ENCODE measurements at regions not wholly inside any gene's neighbourhood (a gene's known extent, or its start where the extent isn't known, plus 50 kb on each side); places are given as distances from the start of the nearest gene placed in this dataset.

GRCh38 chr18:38010037-38010436 is 444.4 kb upstream of the CELF4 start:
- in situ Hi-C loops (cut with MboI; ENCODE audit: low pct_unique_long_range_greater_than_20kb, low sequenced_read_pairs, unreplicated experiment): no loop called here
- no peak for DNase-seq (ENCODE audit: low spot score)
- no peak for TF ChIP-seq CTCF (IDR thresholded peaks at IDR 0.05; ENCODE audit: extremely low read depth, insufficient read depth, missing control alignments)

DNA sequence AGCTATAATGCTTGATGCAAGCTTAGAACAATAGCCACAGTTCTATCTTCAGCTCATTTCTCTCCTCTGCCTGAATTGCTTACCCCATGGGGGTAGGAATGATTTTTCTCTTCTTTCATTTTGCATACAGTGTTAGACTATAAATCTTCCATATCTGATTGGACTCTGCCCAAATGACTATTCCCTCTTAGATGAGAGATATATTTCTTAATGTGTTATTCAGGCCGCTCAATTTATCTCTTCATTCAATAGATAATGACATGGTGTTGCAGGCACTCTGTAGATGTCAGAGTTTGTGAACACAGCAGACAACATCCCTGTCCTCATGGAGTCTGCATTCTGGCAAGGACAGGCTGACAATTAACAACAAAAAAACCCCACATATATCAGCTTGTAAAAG is 443.7 kb upstream of the CELF4 start:
- no peak for DNase-seq (ENCODE audit: low spot score)
- TF ChIP-seq CTCF (IDR thresholded peaks at IDR 0.05; ENCODE audit: extremely low read depth, insufficient read depth, missing control alignments): no peak
- in situ Hi-C loops (cut with MboI; ENCODE audit: low pct_unique_long_range_greater_than_20kb, low sequenced_read_pairs, unreplicated experiment): no loop called here

DNA sequence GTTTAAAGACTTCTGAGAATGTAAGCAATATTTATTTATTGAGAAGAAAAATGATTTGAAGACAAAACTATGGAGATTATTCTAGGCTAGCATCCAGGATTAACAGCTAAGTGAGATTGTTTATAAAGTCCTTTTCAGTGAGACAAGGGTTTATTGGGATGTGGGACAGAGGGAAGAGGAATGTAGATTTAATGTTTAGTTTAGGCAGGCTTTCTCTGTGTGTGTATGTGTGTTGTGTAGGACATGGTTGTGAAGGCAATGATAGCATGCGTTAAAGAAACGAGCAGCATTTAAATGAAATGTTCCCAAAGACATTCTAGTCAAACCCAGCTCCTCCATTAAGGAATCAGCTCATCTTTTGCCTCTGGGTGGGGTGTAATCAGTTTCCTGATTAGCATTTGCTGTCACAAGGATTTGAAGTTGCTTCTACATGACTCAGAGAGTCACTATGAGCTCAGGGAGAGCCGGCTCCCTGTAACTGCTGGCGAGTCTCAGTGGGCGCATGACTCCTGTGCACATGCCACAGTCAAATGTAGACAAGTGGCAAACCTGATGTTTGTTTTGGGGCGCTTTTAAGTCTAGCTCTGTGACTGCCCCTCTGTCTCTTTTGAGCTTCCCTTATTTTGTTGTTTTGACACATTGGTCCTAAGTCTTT is 442.2 kb upstream of the CELF4 start:
- in situ Hi-C loops (cut with MboI; ENCODE audit: low pct_unique_long_range_greater_than_20kb, low sequenced_read_pairs, unreplicated experiment): no loop called here
- DNase-seq (ENCODE audit: low spot score): no peak
- no peak for TF ChIP-seq CTCF (IDR thresholded peaks at IDR 0.05; ENCODE audit: extremely low read depth, insufficient read depth, missing control alignments)

DNA sequence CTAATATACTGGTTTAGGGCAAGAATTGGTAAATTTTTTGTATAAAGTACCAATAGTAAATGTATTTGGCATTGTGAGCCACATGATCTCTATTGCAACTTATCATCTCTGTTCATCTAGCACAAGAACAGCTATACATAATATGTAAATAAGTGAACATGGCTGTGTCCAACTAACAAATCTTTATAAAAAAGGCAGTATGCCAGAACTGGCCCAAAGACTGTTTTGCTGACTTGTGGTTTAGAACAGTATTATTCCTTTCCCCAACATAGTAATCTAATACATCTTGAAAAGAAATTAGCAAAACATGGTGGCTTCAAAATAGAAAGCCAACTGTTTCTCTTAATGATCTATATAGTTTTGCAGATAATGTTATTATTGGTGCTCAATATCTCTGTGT is 441.4 kb upstream of the CELF4 start:
- DNase-seq (ENCODE audit: low spot score): no peak
- in situ Hi-C loops (cut with MboI; ENCODE audit: low pct_unique_long_range_greater_than_20kb, low sequenced_read_pairs, unreplicated experiment): no loop called here
- no peak for TF ChIP-seq CTCF (IDR thresholded peaks at IDR 0.05; ENCODE audit: extremely low read depth, insufficient read depth, missing control alignments)

GRCh38 chr18:38006541-38006940 is 440.9 kb upstream of the CELF4 start:
- no peak for DNase-seq (ENCODE audit: low spot score)
- in situ Hi-C loops (cut with MboI; ENCODE audit: low pct_unique_long_range_greater_than_20kb, low sequenced_read_pairs, unreplicated experiment): no loop called here
- TF ChIP-seq CTCF (IDR thresholded peaks at IDR 0.05; ENCODE audit: extremely low read depth, insufficient read depth, missing control alignments): no peak

DNA sequence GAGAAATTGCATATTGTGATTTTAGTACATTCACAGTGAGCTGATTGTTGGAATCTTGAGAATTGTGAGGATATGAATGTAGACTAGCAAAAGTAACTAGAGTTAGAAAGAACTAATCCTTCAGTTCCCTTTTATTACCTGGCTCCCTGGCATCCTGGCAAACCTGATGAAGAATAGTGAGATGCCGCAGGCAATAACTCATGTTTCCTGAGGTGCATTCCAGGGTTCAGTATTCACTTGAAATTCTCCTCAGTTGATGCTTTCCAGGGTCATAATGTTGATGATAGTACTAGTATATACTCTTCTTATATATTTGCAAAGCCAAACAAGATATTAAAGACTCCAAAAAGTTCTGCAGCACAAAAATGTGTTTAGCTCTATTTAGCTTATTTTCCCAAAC is 432.1 kb upstream of the CELF4 start:
- in situ Hi-C loops (cut with MboI; ENCODE audit: low pct_unique_long_range_greater_than_20kb, low sequenced_read_pairs, unreplicated experiment): no loop called here
- DNase-seq (ENCODE audit: low spot score): no peak
- TF ChIP-seq CTCF (IDR thresholded peaks at IDR 0.05; ENCODE audit: extremely low read depth, insufficient read depth, missing control alignments): no peak

DNA sequence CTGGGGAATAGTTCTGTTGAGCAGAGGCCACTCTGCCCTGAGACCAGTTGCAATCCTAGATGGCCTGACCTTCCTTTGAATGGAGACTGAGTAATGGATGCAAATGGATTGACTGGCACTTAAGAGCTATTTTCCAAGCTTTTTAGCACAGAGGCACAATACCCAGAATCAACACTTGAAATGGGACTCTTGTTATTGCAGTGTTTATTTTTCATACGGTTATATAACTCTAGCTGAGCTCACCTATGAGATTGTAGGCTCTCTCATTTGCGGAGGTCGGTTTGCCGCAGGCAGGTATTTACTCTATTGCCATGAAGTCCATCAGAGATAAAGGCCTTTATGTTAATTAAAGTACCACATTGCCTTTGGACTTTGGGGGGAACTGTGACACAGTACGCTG is 422.3 kb upstream of the CELF4 start:
- DNase-seq (ENCODE audit: low spot score): no peak
- TF ChIP-seq CTCF (IDR thresholded peaks at IDR 0.05; ENCODE audit: extremely low read depth, insufficient read depth, missing control alignments): no peak
- in situ Hi-C loops (cut with MboI; ENCODE audit: low pct_unique_long_range_greater_than_20kb, low sequenced_read_pairs, unreplicated experiment): no loop called here
